HepG2 (cell line): ENCODE measurements at regions not wholly inside any gene's neighbourhood (a gene's known extent, or its start where the extent isn't known, plus 50 kb on each side); places are given as distances from the start of the nearest gene placed in this dataset.

Source experiments
- ATAC-seq: fragments of 200-7000 bp; cut with Tn5 transposase; 3 replicates; pipeline ENCODE4 v1.9.1; 2020; ENCODE audit warnings: mild to moderate bottlenecking, moderate library complexity
- BruUV-seq: library from RNA; stranded (reverse); fragments of 400-500 nt; replicated peaks from 2 replicates; lab custom pipeline; 2021; lab: Mats Ljungman, UMichigan
- CTCF ChIA-PET: fragments of 300-600 bp; formaldehyde crosslinking; extraction: SDS; loops from one replicate; lab custom pipeline; 2021; ENCODE audit warnings: low total read pairs, inconsistent platforms, low intra/inter-chr PET ratio; lab: Yijun Ruan, JAX
- POLR2A ChIA-PET: fragments of 350-600 bp; sonication (Branson Sonifier 250); formaldehyde crosslinking; loops from one replicate; lab custom pipeline; 2020; ENCODE audit warnings: antibody characterized with exemption, inconsistent platforms; lab: Yijun Ruan, JAX
- DNase-seq: peaks from one replicate; pipeline ENCODE4 v3.0.0-alpha.2; 2015; ENCODE audit warnings: low spot score
- FAIRE-seq: peaks from 3 replicates; lab custom pipeline; 2011; peaks lifted over from hg19 to GRCh38; lab: Jason Lieb, UNC
- H2AFZ ChIP-seq: one replicate; pipeline ENCODE4 v1.6.1; 2011; ENCODE audit warnings: low read length, inconsistent platforms
- H3K27ac ChIP-seq: fragments of 300-600 bp; 3 replicates; pipeline ENCODE4 v1.8.0; 2011; ENCODE audit warnings: mixed run types, mild to moderate bottlenecking, mixed read lengths, low read length, inconsistent platforms; ENCODE audit not compliant: insufficient read depth; ENCODE audit errors: extremely low read length
- H3K27me3 ChIP-seq, 2 experiments: fragments of 200-600 bp in 1 of 2; 2 replicates in 1 of 2; 3 replicates in 1 of 2; pipeline versions ENCODE4 v1.6.0 to v1.8.0; 2011; ENCODE audit warnings: low read length in 2 of 2, mild to moderate bottlenecking in 2 of 2, moderate library complexity in 2 of 2, inconsistent platforms in 1 of 2; ENCODE audit not compliant: insufficient read depth in 2 of 2, control insufficient read depth in 1 of 2
- H3K36me3 ChIP-seq, 2 experiments: fragments of 200-600 bp in 1 of 2; replicated peaks in 1 of 2; 2 replicates in 1 of 2; 3 replicates in 1 of 2; pipeline versions ENCODE4 v1.5.1 to v1.8.0; 2011; ENCODE audit warnings: low read length in 2 of 2, inconsistent platforms in 1 of 2; ENCODE audit not compliant: insufficient read depth in 2 of 2, control insufficient read depth in 1 of 2
- H3K4me1 ChIP-seq: 2 replicates; pipeline ENCODE4 v1.5.1; 2012; ENCODE audit warnings: low read length, inconsistent platforms; ENCODE audit not compliant: insufficient read depth
- H3K4me2 ChIP-seq: 2 replicates; pipeline ENCODE4 v1.6.0; 2011; ENCODE audit warnings: low read depth, low read length, inconsistent platforms
- H3K4me3 ChIP-seq, 3 experiments: fragments of 200-600 bp in 1 of 3; sonication (generic), shearing (Covaris generic) in 1 of 3; replicated peaks in 1 of 3; 2 replicates each; pipeline ENCODE4 v1.5.1; 2011 to 2016; ENCODE audit warnings: low read length in 3 of 3, inconsistent platforms in 2 of 3, low read depth in 2 of 3, mild to moderate bottlenecking in 2 of 3, control low read depth in 1 of 3, mixed read lengths in 1 of 3; ENCODE audit not compliant: insufficient read depth in 1 of 3
- H3K79me2 ChIP-seq: one replicate; pipeline ENCODE4 v1.6.1; 2011; ENCODE audit warnings: low read length, inconsistent platforms; ENCODE audit not compliant: insufficient read depth
- H3K9ac ChIP-seq: 2 replicates; pipeline ENCODE4 v1.6.0; 2011; ENCODE audit warnings: mild to moderate bottlenecking, low read depth, low read length, inconsistent platforms; ENCODE audit not compliant: insufficient read depth
- H3K9me3 ChIP-seq: 2 replicates; pipeline ENCODE4 v1.5.1; 2012; ENCODE audit warnings: mild to moderate bottlenecking, low read length
- H4K20me1 ChIP-seq: 2 replicates; pipeline ENCODE4 v1.6.0; 2011; ENCODE audit warnings: inconsistent platforms, mild to moderate bottlenecking, low read length, moderate library complexity; ENCODE audit not compliant: insufficient read depth
- CSRNP1 ChIP-seq: sonication (generic); formaldehyde crosslinking; IDR thresholded peaks from 2 replicates; pipeline ENCODE4 v1.8.1; 2023; ENCODE audit warnings: mild to moderate bottlenecking, missing genetic modification reagents
- CTCF ChIP-seq: sonication (generic); formaldehyde crosslinking; IDR thresholded peaks from 2 replicates; pipeline ENCODE4 v1.5.0; 2020; ENCODE audit warnings: mild to moderate bottlenecking, missing genetic modification reagents, moderate library complexity
- DNMT3B ChIP-seq: conservative IDR thresholded peaks from 2 replicates; pipeline ENCODE4 v1.6.1; 2016; ENCODE audit warnings: missing biosample characterization, control low read depth
- EHMT2 ChIP-seq: fragments of 200-600 bp; sonication (generic); IDR thresholded peaks from 2 replicates; pipeline ENCODE4 v1.7.0; 2017; ENCODE audit warnings: antibody characterized with exemption, low read depth, low read length, borderline replicate concordance
- IRX3 ChIP-seq: sonication (generic); formaldehyde crosslinking; IDR thresholded peaks from 2 replicates; pipeline ENCODE4 v1.8.1; 2023; ENCODE audit warnings: mild to moderate bottlenecking, low read depth, missing genetic modification reagents, borderline replicate concordance
- KAT8 ChIP-seq: IDR thresholded peaks from 2 replicates; pipeline ENCODE4 v1.6.1; 2016; ENCODE audit warnings: missing genetic modification reagents, missing compliant biosample characterization
- TCF12 ChIP-seq, 2 experiments: fragments of 450-650 bp in 1 of 2; sonication (generic) in 1 of 2; formaldehyde crosslinking in 1 of 2; IDR thresholded peaks; 2 replicates each; pipeline versions ENCODE4 v1.6.1 to v1.8.0; 2017 to 2022; ENCODE audit warnings: antibody characterized with exemption in 1 of 2, mild to moderate bottlenecking in 1 of 2, missing genetic modification reagents in 1 of 2, moderate library complexity in 1 of 2
- ZFX ChIP-seq: sonication (generic); formaldehyde crosslinking; IDR thresholded peaks from 2 replicates; pipeline ENCODE4 v1.4.0; 2020; ENCODE audit warnings: mild to moderate bottlenecking, low read depth, missing genetic modification reagents, moderate library complexity
- ZNF501 ChIP-seq: sonication (generic); formaldehyde crosslinking; IDR thresholded peaks from 2 replicates; pipeline ENCODE4 v1.5.1; 2020; ENCODE audit warnings: mild to moderate bottlenecking, moderate library complexity, missing genetic modification reagents
- WGBS: methylation state at CpG from one replicate; pipeline ENCODE4 v1.1.6; 2017; ENCODE audit warnings: low lambda C conversion rate; 5-methylcytosine and 5-hydroxymethylcytosine counted together
- in situ Hi-C: cut with HindIII; loops from 2 replicates; pipeline ENCODE4 v1.10.0; 2017; ENCODE audit warnings: low pct_unique_long_range_greater_than_20kb; ENCODE audit not compliant: extremely low pct_ligation_motif_present
- intact Hi-C: fragments of 100-400 bp; cut with micrococcal nuclease; formaldehyde crosslinking; loops from one replicate; pipeline ENCODE4 v1.10.0; 2022; ENCODE audit not compliant: unreplicated experiment
- TF ChIP-seq, protein P1 (sequence below): sonication (generic); formaldehyde crosslinking; IDR thresholded peaks from 2 replicates; pipeline ENCODE4 v1.8.0; 2023; ENCODE audit warnings: mild to moderate bottlenecking, missing genetic modification reagents
- TF ChIP-seq, protein P2 (sequence below): sonication (generic); formaldehyde crosslinking; IDR thresholded peaks from 2 replicates; pipeline ENCODE4 v1.4.0; 2020; ENCODE audit warnings: missing genetic modification reagents
- TF ChIP-seq, protein P3 (sequence below): sonication (generic); formaldehyde crosslinking; IDR thresholded peaks from 2 replicates; pipeline ENCODE4 v1.9.0; 2021; ENCODE audit warnings: missing genetic modification reagents, borderline replicate concordance

DNA sequence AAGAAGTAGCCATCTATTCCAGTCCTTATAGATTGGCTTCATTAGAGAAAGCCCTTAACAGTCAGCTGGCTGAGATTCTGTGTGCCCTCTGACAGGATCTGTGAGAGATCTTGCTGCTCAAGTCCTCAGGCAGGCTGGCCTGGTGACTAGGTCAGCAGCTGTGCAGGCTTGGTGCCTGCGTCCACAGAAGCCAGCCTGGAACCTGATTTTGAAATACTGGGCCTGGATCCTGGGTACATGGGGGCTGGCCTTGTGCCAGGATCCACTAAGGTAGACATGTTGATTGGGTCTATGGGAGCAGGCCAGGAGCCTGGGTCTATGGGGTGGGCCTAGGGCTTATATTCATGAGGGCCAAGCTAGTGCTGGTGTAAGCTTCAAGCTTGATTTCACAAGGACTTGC lies 381.8 kb upstream of the MARCKS start (continued):
- TF ChIP-seq CTCF: no peak

DNA sequence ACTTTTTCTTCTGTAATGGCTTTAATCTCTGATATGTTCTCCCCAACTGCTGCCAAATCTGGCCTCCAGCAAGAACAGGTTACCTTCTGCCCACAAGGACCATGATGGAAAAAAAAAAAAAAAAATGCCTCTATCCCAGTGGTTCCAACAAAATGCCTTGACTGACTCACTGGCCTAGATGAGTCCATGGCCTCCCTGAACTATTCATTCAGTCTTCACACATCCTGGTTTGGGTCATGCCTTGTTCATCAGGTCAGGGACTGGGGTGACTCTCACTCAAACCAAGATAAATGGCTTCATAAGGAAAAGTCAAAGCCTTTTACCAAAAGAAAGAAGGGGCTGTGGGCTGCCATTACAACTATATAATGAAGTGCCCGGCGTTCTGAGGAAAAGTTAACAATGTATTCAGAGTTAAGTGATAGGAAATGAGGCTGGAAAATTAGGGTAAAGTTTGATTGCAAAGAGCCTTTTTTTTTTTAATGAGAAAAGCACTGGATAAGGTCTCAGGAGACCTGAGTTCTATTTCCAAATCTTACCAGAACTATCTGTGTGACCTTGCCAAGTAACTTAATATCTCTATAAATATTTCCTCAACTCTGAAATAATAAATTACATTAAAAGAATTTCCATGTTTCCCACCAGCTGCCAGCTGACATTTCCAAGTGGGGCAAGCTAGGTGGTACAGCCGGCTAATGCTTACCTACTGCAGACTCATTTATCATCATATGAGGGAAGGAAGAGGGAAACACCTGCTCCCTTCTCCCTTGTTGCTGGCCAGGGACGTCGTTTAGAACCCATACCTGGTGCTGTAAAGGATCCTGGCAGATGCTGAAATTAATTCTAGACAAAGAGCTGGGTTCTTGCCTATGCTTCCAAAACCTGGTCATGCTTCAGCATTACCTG lies 380.0 kb upstream of the MARCKS start:
- BruUV-seq: no TSS peak
- no peak overlapping the region for H3K9ac ChIP-seq
- 53% methylated on average over 5 of the region's 5 CpGs for WGBS
- DNase-seq (no peak), ATAC-seq (no peak), FAIRE-seq (no peak)
- no peak overlapping the region for H3K27ac ChIP-seq
- H3K36me3 ChIP-seq: no peaks in the 10 kb centered on the region
- H3K79me2 ChIP-seq: no peaks in the 10 kb centered on the region
- no peak overlapping the region for H3K4me3 ChIP-seq
- POLR2A ChIA-PET: no interaction called here
- H3K4me2 ChIP-seq: no peak overlapping the region
- in situ Hi-C loops: no loop called here
- no peaks in the 10 kb centered on the region for H4K20me1 ChIP-seq
- CTCF ChIA-PET: no interaction called here
- H3K9me3 ChIP-seq: no peaks in the 10 kb centered on the region
- 0 out of 2 replicates have a peak, but pooled peaks cover 8% of the 10 kb centered on the region for H3K4me1 ChIP-seq
- intact Hi-C loops: no loop called here
- no peaks in the 10 kb centered on the region; a peak in 1 of 5 replicates for H3K27me3 ChIP-seq
- H2AFZ ChIP-seq: no peak overlapping the region
- TF ChIP-seq ZFX (CRISPR knock-in tag): no peak
- TF ChIP-seq, protein P1, sequence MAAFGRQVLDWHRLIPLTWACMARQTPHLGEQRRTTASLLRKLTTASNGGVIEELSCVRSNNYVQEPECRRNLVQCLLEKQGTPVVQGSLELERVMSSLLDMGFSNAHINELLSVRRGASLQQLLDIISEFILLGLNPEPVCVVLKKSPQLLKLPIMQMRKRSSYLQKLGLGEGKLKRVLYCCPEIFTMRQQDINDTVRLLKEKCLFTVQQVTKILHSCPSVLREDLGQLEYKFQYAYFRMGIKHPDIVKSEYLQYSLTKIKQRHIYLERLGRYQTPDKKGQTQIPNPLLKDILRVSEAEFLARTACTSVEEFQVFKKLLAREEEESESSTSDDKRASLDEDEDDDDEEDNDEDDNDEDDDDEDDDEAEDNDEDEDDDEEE (CRISPR knock-in tag): no peak
- TF ChIP-seq ZNF501 (CRISPR knock-in tag): no peak
- no peak for TF ChIP-seq CSRNP1 (CRISPR knock-in tag)
- TF ChIP-seq EHMT2: no peak
- TF ChIP-seq, protein P2, sequence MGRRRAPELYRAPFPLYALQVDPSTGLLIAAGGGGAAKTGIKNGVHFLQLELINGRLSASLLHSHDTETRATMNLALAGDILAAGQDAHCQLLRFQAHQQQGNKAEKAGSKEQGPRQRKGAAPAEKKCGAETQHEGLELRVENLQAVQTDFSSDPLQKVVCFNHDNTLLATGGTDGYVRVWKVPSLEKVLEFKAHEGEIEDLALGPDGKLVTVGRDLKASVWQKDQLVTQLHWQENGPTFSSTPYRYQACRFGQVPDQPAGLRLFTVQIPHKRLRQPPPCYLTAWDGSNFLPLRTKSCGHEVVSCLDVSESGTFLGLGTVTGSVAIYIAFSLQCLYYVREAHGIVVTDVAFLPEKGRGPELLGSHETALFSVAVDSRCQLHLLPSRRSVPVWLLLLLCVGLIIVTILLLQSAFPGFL (CRISPR knock-in tag): no peak
- no peak for TF ChIP-seq KAT8
- TF ChIP-seq TCF12 (IDR thresholded peaks at IDR 0.05): no peak
- no peak for TF ChIP-seq TCF12 (CRISPR knock-in tag; IDR thresholded peaks at IDR 0.05)
- TF ChIP-seq, protein P3, sequence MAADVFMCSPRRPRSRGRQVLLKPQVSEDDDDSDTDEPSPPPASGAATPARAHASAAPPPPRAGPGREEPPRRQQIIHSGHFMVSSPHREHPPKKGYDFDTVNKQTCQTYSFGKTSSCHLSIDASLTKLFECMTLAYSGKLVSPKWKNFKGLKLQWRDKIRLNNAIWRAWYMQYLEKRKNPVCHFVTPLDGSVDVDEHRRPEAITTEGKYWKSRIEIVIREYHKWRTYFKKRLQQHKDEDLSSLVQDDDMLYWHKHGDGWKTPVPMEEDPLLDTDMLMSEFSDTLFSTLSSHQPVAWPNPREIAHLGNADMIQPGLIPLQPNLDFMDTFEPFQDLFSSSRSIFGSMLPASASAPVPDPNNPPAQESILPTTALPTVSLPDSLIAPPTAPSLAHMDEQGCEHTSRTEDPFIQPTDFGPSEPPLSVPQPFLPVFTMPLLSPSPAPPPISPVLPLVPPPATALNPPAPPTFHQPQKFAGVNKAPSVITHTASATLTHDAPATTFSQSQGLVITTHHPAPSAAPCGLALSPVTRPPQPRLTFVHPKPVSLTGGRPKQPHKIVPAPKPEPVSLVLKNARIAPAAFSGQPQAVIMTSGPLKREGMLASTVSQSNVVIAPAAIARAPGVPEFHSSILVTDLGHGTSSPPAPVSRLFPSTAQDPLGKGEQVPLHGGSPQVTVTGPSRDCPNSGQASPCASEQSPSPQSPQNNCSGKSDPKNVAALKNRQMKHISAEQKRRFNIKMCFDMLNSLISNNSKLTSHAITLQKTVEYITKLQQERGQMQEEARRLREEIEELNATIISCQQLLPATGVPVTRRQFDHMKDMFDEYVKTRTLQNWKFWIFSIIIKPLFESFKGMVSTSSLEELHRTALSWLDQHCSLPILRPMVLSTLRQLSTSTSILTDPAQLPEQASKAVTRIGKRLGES (CRISPR knock-in tag): no peak
- TF ChIP-seq DNMT3B (CRISPR knock-in tag): no peak
- TF ChIP-seq IRX3 (CRISPR knock-in tag): no peak
